OCI-LY1 (cell line): ENCODE measurements at regions not wholly inside any gene's neighbourhood (a gene's known extent, or its start where the extent isn't known, plus 50 kb on each side); places are given as distances from the start of the nearest gene placed in this dataset.

Source experiments
- CTCF ChIP-seq: fragments of 200-600 bp; sonication (generic), shearing (Covaris generic); IDR thresholded peaks from 2 replicates; pipeline ENCODE4 v1.5.1; 2017; ENCODE audit warnings: mild to moderate bottlenecking, antibody characterized with exemption, low read length, moderate library complexity, mixed read lengths
- EZH2 ChIP-seq: fragments of 200-600 bp; sonication (generic), shearing (Covaris generic); IDR thresholded peaks from 2 replicates; pipeline ENCODE4 v1.8.0; 2017; ENCODE audit warnings: borderline replicate concordance, mixed run types, mild to moderate bottlenecking, antibody characterized with exemption, low read length, moderate library complexity, mixed read lengths

- no peak for TF ChIP-seq CTCF
- no peak for TF ChIP-seq EZH2
Measured at GRCh38 chr13:106680796-106681472, 113.0 kb upstream of the ARGLU1 start.
